NCI-H524 treated with DMSO at 0.1 percent for 48 hours (cell line): ENCODE measurements at regions not wholly inside any gene's neighbourhood (a gene's known extent, or its start where the extent isn't known, plus 50 kb on each side); places are given as distances from the start of the nearest gene placed in this dataset.
"Not testable (repeated sequence)": the region's sequence is repeated elsewhere in the genome, so short reads cannot be mapped to it uniquely, and the experiment has no call there.

Experiments used
- DNase-seq: peaks from one replicate; lab custom pipeline; 2025; lab: John Stamatoyannopoulos, UW

DNA sequence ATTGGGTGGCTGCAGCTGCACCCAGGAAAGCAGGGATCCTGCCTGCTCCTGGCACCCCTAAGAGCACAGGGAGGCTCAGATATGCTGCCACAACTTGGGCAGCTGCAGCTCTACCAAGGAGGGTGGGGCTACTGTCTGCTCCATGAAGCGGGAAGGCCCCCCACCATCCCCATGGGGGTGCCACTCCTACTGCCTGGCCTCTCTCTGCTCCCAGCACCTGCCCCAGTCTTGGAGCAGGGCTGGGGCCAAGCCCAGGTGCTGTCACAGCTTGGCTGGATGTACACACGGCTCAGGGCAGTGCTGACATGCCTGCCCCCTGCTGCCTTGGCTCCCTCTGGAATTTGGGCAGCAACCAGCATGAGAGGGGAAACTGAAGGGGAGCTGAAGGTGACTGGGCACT, 214.7 kb upstream of the PLPPR1 start:
- no peak for DNase-seq

DNA sequence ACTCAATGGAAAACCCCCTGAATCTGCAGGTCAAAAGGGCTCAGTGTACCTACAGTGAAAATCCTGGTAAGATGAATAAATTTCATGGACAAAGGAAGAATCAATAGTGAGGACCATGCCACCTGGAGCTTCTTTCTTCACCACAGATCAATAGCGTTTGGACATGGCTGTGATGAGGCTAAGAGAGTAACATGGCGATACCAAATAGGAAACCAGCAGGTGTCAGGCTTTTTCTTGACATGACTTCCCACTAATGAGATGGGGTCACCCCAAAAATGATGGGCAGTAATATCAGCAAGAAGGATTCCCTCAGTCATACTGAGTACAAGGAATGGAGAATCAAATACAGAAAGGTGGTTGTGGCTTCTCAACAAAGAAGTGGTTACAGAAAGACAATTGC, 208.5 kb upstream of the PLPPR1 start:
- no peak for DNase-seq

DNA sequence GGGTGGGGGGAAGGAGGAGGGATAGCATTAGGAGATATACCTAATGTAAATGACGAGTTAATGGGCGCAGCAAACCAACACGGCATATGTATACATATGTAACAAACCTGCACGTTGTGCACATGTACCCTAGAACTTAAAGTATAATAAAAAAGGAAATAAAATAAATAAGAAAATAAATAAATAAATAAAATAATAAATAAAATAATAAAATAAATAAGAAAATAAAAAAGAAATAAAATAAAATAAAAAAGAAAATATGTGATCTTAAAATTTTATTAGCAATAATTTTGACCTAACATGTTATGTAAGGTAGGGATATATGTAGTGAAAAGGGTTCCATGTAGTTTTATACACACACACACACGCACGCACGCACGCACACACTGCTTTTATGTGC, 195.5 kb upstream of the PLPPR1 start:
- DNase-seq = not testable (repeated sequence)

DNA sequence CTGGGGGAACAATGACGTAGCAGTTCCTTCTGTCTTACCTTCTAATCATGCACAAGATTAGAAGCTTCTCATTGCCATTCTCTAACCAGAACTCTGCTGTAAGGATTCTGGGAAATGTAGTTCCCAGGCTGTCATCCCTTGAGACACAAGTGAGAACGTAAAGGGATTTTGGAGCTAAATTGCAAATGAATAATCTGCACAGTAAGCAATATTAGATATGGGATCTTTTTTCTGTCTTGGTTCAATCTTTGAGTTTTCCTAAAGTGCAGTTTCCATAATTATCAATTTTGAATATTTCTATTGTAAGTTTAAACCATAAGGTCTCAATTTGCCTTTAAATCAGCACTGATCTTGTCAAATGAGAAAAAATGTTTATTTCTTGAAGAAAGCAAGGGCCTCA, 189.7 kb upstream of the PLPPR1 start:
- DNase-seq = no peak

DNA sequence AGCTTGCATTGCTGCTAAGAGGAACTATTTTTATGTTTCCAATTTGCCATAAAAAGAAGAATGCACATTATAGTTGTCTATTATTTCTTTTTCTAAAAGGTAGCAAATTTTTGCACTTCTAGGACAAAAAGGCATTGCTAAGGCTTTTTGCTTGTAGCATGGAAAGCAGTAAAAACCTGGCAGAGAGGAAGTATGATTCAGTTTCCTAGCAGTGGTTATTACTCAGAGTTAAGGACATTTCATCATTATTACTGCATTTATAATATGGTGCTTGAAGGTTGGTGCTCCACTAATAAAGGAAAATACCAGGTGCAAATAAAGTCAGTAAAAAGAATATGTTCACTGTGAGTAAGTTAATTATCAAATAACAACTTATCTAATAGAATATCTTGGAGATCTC, 179.8 kb upstream of the PLPPR1 start:
- no peak for DNase-seq

DNA sequence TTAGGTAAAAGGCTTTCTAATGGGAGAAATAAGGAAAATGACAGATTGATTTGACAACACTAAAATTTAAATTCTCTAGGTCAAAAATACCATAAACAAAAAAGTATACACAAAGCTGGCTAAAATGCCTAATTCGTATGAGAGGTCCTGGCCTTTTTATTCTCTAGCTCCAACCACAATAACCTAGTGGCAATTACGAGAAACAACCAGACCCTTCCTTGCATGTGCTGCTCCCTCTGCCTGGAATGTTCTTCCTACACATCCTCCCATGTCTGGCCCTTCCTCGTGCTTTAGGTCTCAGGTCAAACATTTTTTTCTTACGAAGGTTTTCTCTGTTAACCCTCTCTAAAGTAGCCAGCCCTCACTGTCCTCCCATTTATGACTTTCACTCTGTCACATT, 176.4 kb upstream of the PLPPR1 start:
- DNase-seq = no peak

DNA sequence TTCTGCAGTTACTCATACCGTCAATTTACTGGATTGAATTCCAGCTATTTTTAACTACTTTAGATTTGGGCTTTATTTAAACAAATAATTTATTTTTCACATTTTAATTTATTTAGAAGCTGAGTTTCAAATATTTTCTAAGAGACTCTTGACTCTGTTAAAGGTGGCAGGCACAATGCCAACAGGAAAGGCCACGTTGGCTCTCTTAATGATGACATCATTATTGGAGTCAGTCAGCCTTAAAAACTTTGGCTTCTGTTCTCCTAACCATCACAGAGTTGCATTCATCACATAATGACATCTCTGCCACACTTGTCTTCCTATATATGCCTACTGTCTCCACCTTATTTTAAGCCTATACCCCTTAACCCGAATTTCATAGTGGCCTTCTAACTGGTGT, 172.3 kb upstream of the PLPPR1 start:
- no peak for DNase-seq

DNA sequence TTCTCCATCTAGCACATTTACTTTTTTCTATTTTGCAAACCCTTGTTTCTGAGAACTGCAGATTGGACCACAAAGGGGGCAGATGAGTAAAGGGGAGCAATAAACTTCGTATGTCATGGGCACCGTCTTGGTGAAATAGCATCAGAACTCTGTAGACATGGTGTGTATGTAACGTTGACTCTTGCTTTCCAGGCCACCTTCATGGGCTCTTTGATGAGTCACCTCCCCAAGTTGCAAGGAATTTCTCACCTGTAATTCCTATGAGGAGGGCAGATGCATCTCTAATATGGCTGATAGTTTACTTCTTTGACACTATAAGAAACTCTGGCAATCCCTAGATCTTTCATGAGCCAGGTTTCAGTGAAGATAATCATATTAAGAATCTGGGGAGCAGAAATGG, 163.4 kb upstream of the PLPPR1 start:
- DNase-seq = no peak

DNA sequence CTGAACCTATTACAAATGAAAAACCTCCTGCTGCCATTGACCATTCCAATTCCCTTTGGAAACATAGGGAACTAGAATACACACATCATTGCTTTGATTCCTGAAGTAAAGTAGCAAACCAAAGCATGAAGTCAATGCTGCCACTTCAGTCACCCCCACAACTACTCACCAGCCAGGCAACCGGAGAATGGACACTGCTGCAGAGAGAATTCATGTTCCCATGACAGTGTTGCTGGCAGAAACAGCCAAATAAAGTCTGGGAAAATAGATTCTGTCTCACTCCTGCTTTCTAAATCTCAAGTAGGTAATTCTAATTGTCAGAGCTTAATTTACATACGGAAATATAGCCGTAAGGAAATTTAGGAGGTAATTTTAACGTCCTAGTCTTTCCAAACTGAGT, 162.9 kb upstream of the PLPPR1 start:
- DNase-seq = no peak

DNA sequence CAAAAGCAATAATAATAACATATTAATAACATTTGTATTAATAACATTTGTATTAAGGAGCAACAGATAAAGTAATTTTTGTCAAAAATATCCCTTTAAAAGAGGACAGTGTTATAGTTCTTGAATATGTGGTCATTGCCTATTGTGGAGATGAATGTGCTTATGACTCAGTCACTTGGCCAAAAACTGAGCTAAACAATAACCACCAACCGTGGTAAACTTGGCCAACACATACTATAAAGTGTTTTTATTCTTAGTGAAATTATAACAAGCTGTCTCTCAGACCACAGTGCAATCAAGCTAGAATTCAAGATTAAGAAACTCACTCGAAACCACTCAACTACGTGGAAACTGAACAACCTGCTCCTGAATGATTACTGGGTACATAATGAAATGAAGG, 159.2 kb upstream of the PLPPR1 start:
- no peak for DNase-seq

DNA sequence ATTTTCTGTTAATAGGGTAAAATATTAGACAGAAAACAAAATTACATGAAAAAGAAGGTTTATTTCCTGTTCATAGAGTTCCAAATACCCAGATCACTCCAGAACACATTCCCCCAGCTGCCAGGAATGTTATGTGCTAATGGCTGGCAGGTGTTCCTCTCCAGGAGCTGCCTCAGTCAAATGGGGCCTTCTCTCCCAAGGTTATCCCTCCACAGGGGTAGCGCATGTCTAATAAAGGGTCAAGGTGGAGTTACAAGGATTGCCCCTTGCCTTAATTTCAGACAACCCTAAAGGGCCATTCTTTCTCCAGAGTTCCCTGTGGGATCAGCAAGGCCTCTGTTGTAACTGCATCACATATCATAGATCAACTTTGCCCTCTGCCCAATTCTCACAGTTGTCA, 148.6 kb upstream of the PLPPR1 start:
- DNase-seq = no peak

DNA sequence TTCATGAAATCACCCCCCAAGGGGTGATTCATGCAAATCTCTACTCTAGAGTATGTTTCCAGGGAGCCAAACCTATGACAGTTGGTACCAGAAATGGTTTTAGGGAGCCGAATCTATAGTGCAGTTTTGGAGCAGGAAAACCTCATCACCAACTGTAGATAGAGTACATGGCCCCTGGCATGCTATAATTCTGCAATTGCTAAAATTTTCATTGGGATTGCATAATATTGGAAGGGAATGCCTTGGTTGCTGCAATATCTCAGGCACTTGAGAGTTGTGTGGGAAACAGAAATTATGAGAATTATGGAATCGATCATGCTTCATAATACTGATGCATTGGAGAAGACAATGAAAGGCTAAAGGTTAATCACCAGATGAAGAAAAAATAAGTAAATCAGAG, 148.2 kb upstream of the PLPPR1 start:
- no peak for DNase-seq

DNA sequence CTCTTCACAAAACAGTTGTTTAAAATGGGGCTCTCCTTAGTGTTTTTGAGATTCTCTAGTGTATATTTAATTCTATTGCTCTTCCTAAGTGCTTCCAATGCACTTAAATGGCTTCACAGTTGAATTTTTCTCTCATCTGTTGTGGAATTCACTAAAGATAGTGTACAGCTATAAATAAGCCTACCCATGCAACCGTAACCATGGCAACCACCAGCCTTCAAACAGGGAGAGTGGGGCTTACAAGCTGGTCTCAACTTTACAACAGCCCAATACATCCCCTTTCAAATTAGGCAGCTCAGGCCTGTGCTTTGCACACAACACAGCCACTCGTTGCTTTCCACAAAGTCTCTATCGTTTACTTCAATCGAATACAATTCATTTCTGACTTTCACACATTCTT, 144.0 kb upstream of the PLPPR1 start:
- no peak for DNase-seq

DNA sequence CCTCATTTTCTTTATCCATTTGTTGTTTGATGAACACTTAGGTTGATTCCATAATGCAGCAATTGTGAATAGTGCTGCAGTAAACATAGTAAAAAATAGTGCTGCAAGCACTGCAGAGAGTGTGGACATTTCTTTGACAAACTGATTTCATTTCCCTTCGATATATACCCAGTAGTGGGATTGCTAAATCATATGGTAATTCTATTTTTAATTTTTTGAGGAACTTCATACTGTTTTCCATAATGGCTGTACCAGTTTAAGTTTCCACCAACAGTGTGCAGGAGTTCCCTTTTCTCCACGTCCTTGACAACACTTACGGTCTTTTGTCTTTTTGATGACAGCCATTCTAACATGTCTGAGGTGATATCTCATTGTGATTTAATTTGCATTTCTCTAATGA, 138.2 kb upstream of the PLPPR1 start:
- no peak for DNase-seq

DNA sequence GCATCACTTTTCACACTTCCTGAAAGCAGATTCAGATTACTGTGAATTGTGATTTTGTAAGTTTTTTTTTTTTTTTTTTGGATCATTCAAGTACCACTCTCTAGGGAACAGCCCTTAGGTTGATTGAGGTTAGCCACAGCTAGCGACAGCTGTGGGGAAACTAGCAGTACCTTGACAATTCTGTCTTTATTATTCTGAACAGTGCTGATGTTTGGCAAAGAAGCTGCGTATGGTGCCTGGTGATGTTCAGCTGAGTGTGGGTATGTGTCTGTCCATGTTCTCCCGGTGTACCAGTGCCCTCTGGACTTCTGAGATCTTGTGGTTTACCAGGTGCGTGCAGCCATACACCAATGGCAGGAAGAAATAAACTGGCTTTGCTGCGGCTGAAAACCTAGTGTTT, 117.3 kb upstream of the PLPPR1 start:
- peak; percentile 87 for DNase-seq

DNA sequence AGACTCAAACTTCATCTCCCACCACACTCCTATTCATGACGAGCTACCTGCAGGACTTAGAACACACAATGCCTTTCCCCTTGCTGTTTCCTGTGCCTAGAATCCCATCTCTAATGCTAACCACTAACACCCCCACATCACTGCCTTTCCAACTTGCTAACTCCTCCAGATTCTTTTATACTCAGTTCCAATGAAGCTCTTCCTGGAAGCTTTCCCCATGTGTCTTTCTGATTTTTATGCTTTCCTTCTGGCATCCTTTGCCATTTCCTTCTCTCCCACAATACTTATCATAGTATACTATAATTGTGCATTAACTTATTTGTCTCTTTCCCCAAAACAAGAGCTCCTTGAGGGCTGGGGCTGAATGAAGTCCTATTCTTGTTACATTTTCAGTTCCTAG, 115.3 kb upstream of the PLPPR1 start:
- DNase-seq = no peak

DNA sequence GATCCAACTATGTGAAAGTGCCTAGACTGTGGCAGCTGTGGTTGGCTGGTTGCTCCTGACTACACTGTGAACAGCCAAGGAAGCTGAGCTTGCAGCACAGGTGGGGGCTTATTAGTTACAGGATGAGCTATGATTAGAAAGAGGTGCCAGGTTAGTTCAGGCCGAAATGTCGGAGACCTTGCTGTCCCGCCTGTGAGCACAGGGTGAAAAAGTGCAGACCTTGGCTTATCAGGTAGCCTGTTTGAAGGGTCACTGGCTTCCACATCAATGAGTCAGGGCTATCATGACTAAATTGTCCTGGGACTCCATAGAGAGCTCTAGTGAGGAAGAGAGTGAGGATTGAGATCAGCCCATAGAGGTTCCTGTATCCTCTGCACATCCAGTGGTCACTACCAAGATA, 114.3 kb upstream of the PLPPR1 start:
- DNase-seq = no peak

DNA sequence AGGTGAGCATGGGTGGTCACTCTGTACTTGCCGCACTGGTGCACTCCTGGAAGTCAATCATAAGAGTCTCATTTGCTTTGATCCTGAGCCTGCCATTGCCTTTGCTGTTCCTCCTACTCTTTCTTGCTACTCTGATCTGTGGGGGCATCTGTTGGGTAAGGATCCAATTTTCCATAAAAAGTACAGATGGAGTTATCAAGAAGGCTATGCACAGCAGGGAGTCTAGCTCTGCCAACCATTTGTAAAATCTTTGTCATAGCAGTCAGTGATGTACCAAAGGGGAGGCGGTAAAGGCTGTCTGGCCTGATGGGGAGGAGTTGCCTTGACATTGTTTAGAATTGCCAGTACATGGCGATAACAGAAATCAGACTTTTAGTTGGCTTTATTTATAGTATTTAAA, 109.0 kb upstream of the PLPPR1 start:
- no peak for DNase-seq

DNA sequence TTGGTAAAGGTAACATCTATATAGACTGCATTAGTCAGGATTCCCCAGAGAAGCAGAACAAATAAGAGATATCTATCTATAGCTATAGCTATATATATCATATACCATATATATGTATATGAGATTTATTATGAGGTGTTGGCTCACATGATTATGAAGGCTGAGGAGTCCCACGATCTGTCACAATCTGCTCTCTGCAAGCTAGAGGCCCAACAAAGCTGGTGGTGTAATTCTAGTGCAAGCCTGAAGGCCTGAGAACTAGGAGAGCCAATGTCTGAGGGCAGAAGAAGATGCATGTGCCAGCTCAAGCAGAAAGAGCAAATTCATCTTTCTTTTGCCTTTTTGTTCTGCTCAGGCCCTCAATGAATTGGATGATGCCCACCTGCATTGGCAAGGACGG, 102.2 kb upstream of the PLPPR1 start:
- DNase-seq = no peak

DNA sequence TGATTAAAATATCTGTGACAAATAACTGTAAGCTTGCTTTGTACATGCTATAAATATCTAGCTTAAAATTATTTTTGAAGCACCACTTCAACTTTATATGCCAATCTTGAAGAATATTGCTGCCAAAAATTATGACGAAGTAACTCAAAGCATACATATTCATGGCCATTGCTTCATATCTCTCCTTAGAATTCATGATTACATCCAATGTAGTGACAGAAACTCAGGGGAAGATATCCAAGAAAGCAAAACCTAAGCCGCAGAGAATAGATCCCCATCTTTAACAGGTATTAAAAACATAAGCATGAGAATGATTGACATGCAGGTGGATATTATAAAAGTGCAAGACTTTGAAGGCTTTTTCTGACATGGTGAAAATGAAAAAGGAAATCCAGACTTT, 100.8 kb upstream of the PLPPR1 start:
- DNase-seq = no peak

DNA sequence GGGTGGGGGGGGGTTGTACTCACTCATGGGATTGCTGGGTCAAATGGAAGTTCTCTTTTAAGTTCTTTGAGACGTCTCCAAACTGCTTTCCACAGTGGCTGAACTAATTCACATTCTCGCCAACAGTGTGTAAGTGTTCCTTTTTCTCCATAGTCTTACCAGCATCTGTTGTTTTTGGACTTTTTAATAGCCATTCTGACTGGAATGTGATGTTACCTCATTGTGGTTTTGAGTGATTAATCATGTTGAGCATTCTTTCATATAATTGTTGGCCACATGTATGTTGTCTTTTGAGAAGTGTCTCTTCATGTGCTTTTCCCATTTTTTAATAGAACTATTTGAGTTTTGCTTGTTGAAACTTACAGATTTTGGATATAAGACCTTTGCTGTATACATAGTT, 94.9 kb upstream of the PLPPR1 start:
- DNase-seq = no peak

DNA sequence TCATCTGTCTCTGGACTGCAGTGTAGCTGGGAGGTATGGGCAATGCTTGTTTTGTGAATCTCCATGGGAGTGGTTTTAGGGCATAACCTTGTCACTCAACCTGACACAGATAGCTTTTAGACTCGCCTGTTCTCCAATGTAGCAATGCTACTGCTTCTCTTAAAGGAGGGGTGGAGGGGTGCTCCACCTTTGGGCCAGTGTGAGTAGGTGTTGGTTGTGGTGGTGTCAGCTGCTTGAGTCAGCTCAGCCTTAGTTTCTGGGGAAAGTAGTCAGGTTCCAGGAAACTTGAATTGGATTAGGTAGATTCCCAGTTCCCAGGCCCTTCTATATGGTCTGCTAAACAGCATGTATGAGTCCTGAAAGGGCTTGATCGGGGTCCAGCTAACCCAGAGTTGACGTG, 91.1 kb upstream of the PLPPR1 start:
- DNase-seq = no peak

DNA sequence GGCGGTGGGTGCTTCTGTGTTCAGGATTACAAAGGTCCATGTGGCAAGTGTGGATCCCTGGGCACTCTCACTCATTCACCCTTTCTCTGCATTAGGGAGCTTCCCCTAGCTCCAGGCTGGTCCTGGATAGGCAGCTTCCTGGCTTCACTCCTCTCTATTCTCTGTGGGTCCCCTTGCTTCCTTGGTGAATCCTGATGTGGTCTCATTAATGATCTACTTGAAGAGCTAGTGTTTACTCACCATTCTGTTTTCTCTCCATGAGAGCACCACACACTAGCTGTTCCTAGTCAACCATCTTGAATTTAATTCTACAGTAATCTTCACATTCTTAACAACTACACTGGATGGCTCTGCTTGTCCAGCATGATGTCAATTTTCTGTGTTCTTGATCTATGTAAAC, 90.0 kb upstream of the PLPPR1 start:
- DNase-seq = no peak

DNA sequence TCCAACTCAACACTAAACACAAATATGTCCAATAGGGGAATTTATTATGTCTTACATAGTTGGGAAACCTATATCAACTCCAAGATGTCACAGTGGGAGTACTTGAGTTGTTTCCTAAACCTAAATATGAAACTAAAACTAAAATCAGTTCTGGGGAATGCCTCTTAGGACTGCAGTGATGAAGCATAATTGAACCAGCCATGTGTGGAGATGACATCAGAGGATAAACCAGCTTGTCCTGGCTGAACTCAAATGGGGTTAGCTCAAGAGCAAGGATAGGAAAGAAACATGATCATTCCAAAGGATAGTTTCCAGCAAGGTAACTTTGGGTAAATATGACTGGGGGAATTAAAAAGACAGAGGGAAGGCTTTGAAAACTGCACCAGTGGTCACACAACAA, 88.9 kb upstream of the PLPPR1 start:
- no peak for DNase-seq

DNA sequence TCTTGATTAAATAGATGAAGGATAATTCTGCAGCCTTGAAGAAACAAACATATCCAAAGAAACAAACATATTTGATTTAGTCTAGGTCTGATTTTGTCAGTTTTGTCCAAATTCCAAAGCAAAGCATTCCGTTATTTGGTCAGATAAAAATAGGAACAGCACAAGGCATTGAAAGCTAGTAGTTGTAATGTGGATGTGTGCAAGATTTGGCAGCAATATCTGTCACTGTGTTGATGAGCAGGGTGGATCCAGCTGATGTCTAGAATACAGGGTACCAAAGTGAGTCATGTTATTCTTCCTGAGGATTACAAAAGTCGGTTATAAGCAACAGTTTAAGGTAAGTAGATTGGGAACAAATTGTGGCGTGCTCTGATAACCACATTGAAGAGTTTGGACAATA, 69.3 kb upstream of the PLPPR1 start:
- no peak for DNase-seq
